HepG2 (cell line): ENCODE measurements at regions not wholly inside any gene's neighbourhood (a gene's known extent, or its start where the extent isn't known, plus 50 kb on each side); places are given as distances from the start of the nearest gene placed in this dataset.

ENCODE experiments used
- ATAC-seq: fragments of 200-7000 bp; cut with Tn5 transposase; 3 replicates; pipeline ENCODE4 v1.9.1; 2020; ENCODE audit warnings: mild to moderate bottlenecking, moderate library complexity
- BruUV-seq: library from RNA; stranded (reverse); fragments of 400-500 nt; replicated peaks from 2 replicates; lab custom pipeline; 2021; lab: Mats Ljungman, UMichigan
- CTCF ChIA-PET: fragments of 300-600 bp; formaldehyde crosslinking; extraction: SDS; loops from one replicate; lab custom pipeline; 2021; ENCODE audit warnings: low total read pairs, inconsistent platforms, low intra/inter-chr PET ratio; lab: Yijun Ruan, JAX
- POLR2A ChIA-PET: fragments of 350-600 bp; sonication (Branson Sonifier 250); formaldehyde crosslinking; loops from one replicate; lab custom pipeline; 2020; ENCODE audit warnings: antibody characterized with exemption, inconsistent platforms; lab: Yijun Ruan, JAX
- DNase-seq: peaks from one replicate; pipeline ENCODE4 v3.0.0-alpha.2; 2015; ENCODE audit warnings: low spot score
- FAIRE-seq: peaks from 3 replicates; lab custom pipeline; 2011; peaks lifted over from hg19 to GRCh38; lab: Jason Lieb, UNC
- H2AFZ ChIP-seq: one replicate; pipeline ENCODE4 v1.6.1; 2011; ENCODE audit warnings: low read length, inconsistent platforms
- H3K27ac ChIP-seq: fragments of 300-600 bp; 3 replicates; pipeline ENCODE4 v1.8.0; 2011; ENCODE audit warnings: mixed run types, mild to moderate bottlenecking, mixed read lengths, low read length, inconsistent platforms; ENCODE audit not compliant: insufficient read depth; ENCODE audit errors: extremely low read length
- H3K27me3 ChIP-seq, 2 experiments: fragments of 200-600 bp in 1 of 2; 2 replicates in 1 of 2; 3 replicates in 1 of 2; pipeline versions ENCODE4 v1.6.0 to v1.8.0; 2011; ENCODE audit warnings: low read length in 2 of 2, mild to moderate bottlenecking in 2 of 2, moderate library complexity in 2 of 2, inconsistent platforms in 1 of 2; ENCODE audit not compliant: insufficient read depth in 2 of 2, control insufficient read depth in 1 of 2
- H3K36me3 ChIP-seq, 2 experiments: fragments of 200-600 bp in 1 of 2; replicated peaks in 1 of 2; 2 replicates in 1 of 2; 3 replicates in 1 of 2; pipeline versions ENCODE4 v1.5.1 to v1.8.0; 2011; ENCODE audit warnings: low read length in 2 of 2, inconsistent platforms in 1 of 2; ENCODE audit not compliant: insufficient read depth in 2 of 2, control insufficient read depth in 1 of 2
- H3K4me1 ChIP-seq: 2 replicates; pipeline ENCODE4 v1.5.1; 2012; ENCODE audit warnings: low read length, inconsistent platforms; ENCODE audit not compliant: insufficient read depth
- H3K4me2 ChIP-seq: 2 replicates; pipeline ENCODE4 v1.6.0; 2011; ENCODE audit warnings: low read depth, low read length, inconsistent platforms
- H3K4me3 ChIP-seq, 3 experiments: fragments of 200-600 bp in 1 of 3; sonication (generic), shearing (Covaris generic) in 1 of 3; replicated peaks in 1 of 3; 2 replicates each; pipeline ENCODE4 v1.5.1; 2011 to 2016; ENCODE audit warnings: low read length in 3 of 3, inconsistent platforms in 2 of 3, low read depth in 2 of 3, mild to moderate bottlenecking in 2 of 3, control low read depth in 1 of 3, mixed read lengths in 1 of 3; ENCODE audit not compliant: insufficient read depth in 1 of 3
- H3K79me2 ChIP-seq: one replicate; pipeline ENCODE4 v1.6.1; 2011; ENCODE audit warnings: low read length, inconsistent platforms; ENCODE audit not compliant: insufficient read depth
- H3K9ac ChIP-seq: 2 replicates; pipeline ENCODE4 v1.6.0; 2011; ENCODE audit warnings: mild to moderate bottlenecking, low read depth, low read length, inconsistent platforms; ENCODE audit not compliant: insufficient read depth
- H3K9me3 ChIP-seq: 2 replicates; pipeline ENCODE4 v1.5.1; 2012; ENCODE audit warnings: mild to moderate bottlenecking, low read length
- H4K20me1 ChIP-seq: 2 replicates; pipeline ENCODE4 v1.6.0; 2011; ENCODE audit warnings: inconsistent platforms, mild to moderate bottlenecking, low read length, moderate library complexity; ENCODE audit not compliant: insufficient read depth
- ADNP ChIP-seq: sonication (generic); formaldehyde crosslinking; IDR thresholded peaks from 2 replicates; pipeline ENCODE4 v1.4.0; 2020; ENCODE audit warnings: missing genetic modification reagents
- ATAD3A ChIP-seq: sonication (generic); formaldehyde crosslinking; IDR thresholded peaks from 2 replicates; pipeline ENCODE4 v1.4.0; 2020; ENCODE audit warnings: missing genetic modification reagents
- BHLHE40 ChIP-seq: IDR thresholded peaks from 2 replicates; pipeline ENCODE4 v1.6.1; 2011; ENCODE audit warnings: low read length, improper control_type of control experiment
- EHMT2 ChIP-seq: fragments of 200-600 bp; sonication (generic); IDR thresholded peaks from 2 replicates; pipeline ENCODE4 v1.7.0; 2017; ENCODE audit warnings: antibody characterized with exemption, low read depth, low read length, borderline replicate concordance
- ISX ChIP-seq: sonication (generic); formaldehyde crosslinking; conservative IDR thresholded peaks from 2 replicates; pipeline ENCODE4 v1.5.0; 2020; ENCODE audit warnings: missing genetic modification reagents
- NFRKB ChIP-seq: fragments of 450-650 bp; IDR thresholded peaks from 2 replicates; pipeline ENCODE4 v1.6.1; 2017
- SAP130 ChIP-seq: IDR thresholded peaks from 2 replicates; pipeline ENCODE4 v1.6.1; 2016; ENCODE audit warnings: low read depth
- SMYD3 ChIP-seq: sonication (generic); formaldehyde crosslinking; IDR thresholded peaks from 2 replicates; pipeline ENCODE4 v1.8.1; 2023; ENCODE audit warnings: mild to moderate bottlenecking, missing genetic modification reagents
- ZFP62 ChIP-seq: sonication (generic); formaldehyde crosslinking; IDR thresholded peaks from 2 replicates; pipeline ENCODE4 v1.4.0; 2020; ENCODE audit warnings: missing genetic modification reagents
- ZNF17 ChIP-seq: sonication (generic); formaldehyde crosslinking; IDR thresholded peaks from 2 replicates; pipeline ENCODE4 v1.5.0; 2020; ENCODE audit warnings: mild to moderate bottlenecking, missing genetic modification reagents
- ZNF567 ChIP-seq: sonication (generic); formaldehyde crosslinking; IDR thresholded peaks from 2 replicates; pipeline ENCODE4 v1.8.1; 2023; ENCODE audit warnings: mild to moderate bottlenecking, missing genetic modification reagents, borderline replicate concordance
- WGBS: methylation state at CpG from one replicate; pipeline ENCODE4 v1.1.6; 2017; ENCODE audit warnings: low lambda C conversion rate; 5-methylcytosine and 5-hydroxymethylcytosine counted together
- in situ Hi-C: cut with HindIII; loops from 2 replicates; pipeline ENCODE4 v1.10.0; 2017; ENCODE audit warnings: low pct_unique_long_range_greater_than_20kb; ENCODE audit not compliant: extremely low pct_ligation_motif_present
- intact Hi-C: fragments of 100-400 bp; cut with micrococcal nuclease; formaldehyde crosslinking; loops from one replicate; pipeline ENCODE4 v1.10.0; 2022; ENCODE audit not compliant: unreplicated experiment
- TF ChIP-seq, protein P1 (sequence below): fragments of 450-650 bp; IDR thresholded peaks from 2 replicates; pipeline ENCODE4 v1.6.1; 2017; ENCODE audit warnings: mild to moderate bottlenecking
- TF ChIP-seq, protein P2 (sequence below): fragments of 450-650 bp; IDR thresholded peaks from 2 replicates; pipeline ENCODE4 v1.6.1; 2017
- TF ChIP-seq, protein P3 (sequence below): sonication (generic); formaldehyde crosslinking; conservative IDR thresholded peaks from 2 replicates; pipeline ENCODE4 v1.8.0; 2022; ENCODE audit warnings: low read depth, missing genetic modification reagents
- TF ChIP-seq, protein P4 (sequence below): sonication (generic); formaldehyde crosslinking; IDR thresholded peaks from 2 replicates; pipeline ENCODE4 v1.8.1; 2023; ENCODE audit warnings: mild to moderate bottlenecking, inconsistent platforms, moderate library complexity, missing genetic modification reagents, borderline replicate concordance
- TF ChIP-seq, protein P5 (sequence below): sonication (generic); formaldehyde crosslinking; IDR thresholded peaks from 2 replicates; pipeline ENCODE4 v1.5.0; 2020; ENCODE audit warnings: missing genetic modification reagents, mild to moderate bottlenecking, borderline replicate concordance
- TF ChIP-seq, protein P6 (sequence below): sonication (generic); formaldehyde crosslinking; IDR thresholded peaks from 2 replicates; pipeline ENCODE4 v1.9.0; 2021; ENCODE audit warnings: missing genetic modification reagents, borderline replicate concordance

DNA sequence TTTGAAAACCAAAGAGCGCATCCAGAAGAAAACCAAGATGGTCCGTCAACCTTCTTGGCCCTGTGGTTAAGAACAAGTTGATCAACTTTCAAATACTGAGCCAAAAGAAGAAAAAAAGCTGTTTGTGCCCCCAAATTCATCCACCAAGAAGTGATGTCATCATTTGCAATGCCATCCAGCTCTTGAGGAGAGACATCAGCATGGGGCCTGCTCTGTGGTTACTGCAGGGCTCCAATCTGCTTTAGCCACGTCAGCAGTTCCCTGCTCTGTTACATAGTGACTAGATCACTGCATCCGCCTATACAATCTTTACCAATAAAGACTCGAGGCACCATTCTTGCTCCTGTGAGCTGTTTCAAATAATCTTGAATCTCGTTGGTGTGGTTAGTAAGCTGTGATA lies 75.0 kb upstream of the BLCAP start:
- Histone ChIP-seq H3K27ac (no peak overlapping the region), H3K36me3 (no peaks in the 10 kb centered on the region), H3K4me3 (no peak overlapping the region), H3K4me1 (no peaks in the 10 kb centered on the region), H2AFZ (no peak overlapping the region), H3K27me3 (peaks cover 2 to 55% of the 10 kb centered on the region in 2 experiments; a peak in 4 of 5 replicates), H3K79me2 (no peaks in the 10 kb centered on the region), H3K9me3 (no peaks in the 10 kb centered on the region), H3K9ac (no peak overlapping the region), H4K20me1 (no peaks in the 10 kb centered on the region), H3K4me2 (no peak overlapping the region)
- in situ Hi-C loops: no loop called here
- WGBS: 30% methylated on average over 6 of the region's 6 CpGs
- no TSS peak for BruUV-seq
- intact Hi-C loops: no loop called here
- ATAC-seq (no peak), FAIRE-seq (no peak), DNase-seq (no peak)
- ChIA-PET POLR2A (no interaction called here), CTCF (no interaction called here)
- TF ChIP-seq ZNF567: no peak
- TF ChIP-seq ISX (CRISPR knock-in tag): no peak
- TF ChIP-seq ADNP (CRISPR knock-in tag): no peak
- no peak for TF ChIP-seq EHMT2
- no peak for TF ChIP-seq ZNF17 (CRISPR knock-in tag)
- TF ChIP-seq ATAD3A (CRISPR knock-in tag): no peak
- no peak for TF ChIP-seq ZFP62 (CRISPR knock-in tag)
- TF ChIP-seq, protein P1, sequence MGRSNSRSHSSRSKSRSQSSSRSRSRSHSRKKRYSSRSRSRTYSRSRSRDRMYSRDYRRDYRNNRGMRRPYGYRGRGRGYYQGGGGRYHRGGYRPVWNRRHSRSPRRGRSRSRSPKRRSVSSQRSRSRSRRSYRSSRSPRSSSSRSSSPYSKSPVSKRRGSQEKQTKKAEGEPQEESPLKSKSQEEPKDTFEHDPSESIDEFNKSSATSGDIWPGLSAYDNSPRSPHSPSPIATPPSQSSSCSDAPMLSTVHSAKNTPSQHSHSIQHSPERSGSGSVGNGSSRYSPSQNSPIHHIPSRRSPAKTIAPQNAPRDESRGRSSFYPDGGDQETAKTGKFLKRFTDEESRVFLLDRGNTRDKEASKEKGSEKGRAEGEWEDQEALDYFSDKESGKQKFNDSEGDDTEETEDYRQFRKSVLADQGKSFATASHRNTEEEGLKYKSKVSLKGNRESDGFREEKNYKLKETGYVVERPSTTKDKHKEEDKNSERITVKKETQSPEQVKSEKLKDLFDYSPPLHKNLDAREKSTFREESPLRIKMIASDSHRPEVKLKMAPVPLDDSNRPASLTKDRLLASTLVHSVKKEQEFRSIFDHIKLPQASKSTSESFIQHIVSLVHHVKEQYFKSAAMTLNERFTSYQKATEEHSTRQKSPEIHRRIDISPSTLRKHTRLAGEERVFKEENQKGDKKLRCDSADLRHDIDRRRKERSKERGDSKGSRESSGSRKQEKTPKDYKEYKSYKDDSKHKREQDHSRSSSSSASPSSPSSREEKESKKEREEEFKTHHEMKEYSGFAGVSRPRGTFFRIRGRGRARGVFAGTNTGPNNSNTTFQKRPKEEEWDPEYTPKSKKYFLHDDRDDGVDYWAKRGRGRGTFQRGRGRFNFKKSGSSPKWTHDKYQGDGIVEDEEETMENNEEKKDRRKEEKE: no peak
- TF ChIP-seq NFRKB: no peak
- TF ChIP-seq, protein P2, sequence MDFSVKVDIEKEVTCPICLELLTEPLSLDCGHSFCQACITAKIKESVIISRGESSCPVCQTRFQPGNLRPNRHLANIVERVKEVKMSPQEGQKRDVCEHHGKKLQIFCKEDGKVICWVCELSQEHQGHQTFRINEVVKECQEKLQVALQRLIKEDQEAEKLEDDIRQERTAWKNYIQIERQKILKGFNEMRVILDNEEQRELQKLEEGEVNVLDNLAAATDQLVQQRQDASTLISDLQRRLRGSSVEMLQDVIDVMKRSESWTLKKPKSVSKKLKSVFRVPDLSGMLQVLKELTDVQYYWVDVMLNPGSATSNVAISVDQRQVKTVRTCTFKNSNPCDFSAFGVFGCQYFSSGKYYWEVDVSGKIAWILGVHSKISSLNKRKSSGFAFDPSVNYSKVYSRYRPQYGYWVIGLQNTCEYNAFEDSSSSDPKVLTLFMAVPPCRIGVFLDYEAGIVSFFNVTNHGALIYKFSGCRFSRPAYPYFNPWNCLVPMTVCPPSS: no peak
- TF ChIP-seq, protein P3, sequence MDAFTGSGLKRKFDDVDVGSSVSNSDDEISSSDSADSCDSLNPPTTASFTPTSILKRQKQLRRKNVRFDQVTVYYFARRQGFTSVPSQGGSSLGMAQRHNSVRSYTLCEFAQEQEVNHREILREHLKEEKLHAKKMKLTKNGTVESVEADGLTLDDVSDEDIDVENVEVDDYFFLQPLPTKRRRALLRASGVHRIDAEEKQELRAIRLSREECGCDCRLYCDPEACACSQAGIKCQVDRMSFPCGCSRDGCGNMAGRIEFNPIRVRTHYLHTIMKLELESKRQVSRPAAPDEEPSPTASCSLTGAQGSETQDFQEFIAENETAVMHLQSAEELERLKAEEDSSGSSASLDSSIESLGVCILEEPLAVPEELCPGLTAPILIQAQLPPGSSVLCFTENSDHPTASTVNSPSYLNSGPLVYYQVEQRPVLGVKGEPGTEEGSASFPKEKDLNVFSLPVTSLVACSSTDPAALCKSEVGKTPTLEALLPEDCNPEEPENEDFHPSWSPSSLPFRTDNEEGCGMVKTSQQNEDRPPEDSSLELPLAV (CRISPR knock-in tag): no peak
- TF ChIP-seq, protein P4, sequence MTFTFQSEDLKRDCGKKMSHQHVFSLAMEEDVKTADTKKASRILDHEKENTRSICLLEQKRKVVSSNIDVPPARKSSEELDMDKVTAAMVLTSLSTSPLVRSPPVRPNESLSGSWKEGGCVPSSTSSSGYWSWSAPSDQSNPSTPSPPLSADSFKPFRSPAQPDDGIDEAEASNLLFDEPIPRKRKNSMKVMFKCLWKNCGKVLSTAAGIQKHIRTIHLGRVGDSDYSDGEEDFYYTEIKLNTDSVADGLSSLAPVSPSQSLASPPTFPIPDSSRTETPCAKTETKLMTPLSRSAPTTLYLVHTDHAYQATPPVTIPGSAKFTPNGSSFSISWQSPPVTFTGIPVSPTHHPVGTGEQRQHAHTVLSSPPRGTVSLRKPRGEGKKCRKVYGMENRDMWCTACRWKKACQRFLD (CRISPR knock-in tag): no peak
- TF ChIP-seq, protein P5, sequence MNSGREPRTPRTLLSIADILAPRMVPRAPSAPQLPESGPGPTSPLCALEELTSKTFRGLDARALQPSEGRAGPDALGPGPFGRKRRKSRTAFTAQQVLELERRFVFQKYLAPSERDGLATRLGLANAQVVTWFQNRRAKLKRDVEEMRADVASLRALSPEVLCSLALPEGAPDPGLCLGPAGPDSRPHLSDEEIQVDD (CRISPR knock-in tag): no peak
- TF ChIP-seq, protein P6, sequence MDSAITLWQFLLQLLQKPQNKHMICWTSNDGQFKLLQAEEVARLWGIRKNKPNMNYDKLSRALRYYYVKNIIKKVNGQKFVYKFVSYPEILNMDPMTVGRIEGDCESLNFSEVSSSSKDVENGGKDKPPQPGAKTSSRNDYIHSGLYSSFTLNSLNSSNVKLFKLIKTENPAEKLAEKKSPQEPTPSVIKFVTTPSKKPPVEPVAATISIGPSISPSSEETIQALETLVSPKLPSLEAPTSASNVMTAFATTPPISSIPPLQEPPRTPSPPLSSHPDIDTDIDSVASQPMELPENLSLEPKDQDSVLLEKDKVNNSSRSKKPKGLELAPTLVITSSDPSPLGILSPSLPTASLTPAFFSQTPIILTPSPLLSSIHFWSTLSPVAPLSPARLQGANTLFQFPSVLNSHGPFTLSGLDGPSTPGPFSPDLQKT: no peak
- TF ChIP-seq SMYD3 (CRISPR knock-in tag): no peak
- no peak for TF ChIP-seq SAP130 (CRISPR knock-in tag)
- no peak for TF ChIP-seq BHLHE40
